ENCODE measurements at regions not wholly inside any gene's neighbourhood (a gene's known extent, or its start where the extent isn't known, plus 50 kb on each side); places are given as distances from the start of the nearest gene placed in this dataset.
A peak's percentile ranks its signal among the peaks of the same experiment; 100 is the strongest.

DNA sequence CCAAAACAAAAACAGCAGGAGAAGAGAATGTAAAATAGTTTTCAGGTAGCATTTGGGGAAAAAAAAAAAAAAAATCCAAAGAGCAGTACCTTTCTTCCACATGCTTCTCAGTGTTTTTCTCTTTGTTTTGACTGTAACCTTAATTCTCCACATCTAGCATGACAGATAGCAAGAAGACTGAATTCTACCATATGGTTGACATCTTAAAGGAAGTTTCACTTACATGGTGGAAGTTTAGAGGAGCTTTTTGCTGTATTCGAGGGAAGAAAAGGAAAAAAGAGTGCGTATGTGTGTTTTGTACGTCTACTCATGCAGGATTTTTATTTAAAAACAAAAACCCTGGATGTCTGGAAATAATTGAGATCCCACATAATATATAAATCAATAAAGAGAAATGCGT lies 604.8 kb downstream of the CCDC171 start:
- no peak for DNase-seq (ENCODE audit: low spot score)

DNA sequence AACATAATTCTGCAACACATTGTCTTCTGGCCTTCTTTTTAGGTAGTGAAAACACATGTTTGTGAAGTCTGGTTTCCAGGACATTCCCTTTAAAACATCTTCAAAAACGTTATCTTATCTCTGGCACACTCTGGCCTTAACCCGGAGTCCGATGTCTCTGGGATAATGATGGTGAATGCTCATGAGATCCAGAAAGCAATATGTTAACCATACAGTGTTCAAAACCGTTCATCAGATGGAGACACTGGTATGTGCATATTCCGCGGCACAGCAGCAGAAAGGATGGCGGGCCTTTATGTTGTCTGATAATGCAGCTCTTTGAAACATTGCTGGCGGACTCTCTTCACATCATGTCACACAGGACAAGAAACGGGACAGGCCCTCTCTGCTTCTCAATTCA lies 605.2 kb downstream of the CCDC171 start:
- DNase-seq (ENCODE audit: low spot score): no peak

DNA sequence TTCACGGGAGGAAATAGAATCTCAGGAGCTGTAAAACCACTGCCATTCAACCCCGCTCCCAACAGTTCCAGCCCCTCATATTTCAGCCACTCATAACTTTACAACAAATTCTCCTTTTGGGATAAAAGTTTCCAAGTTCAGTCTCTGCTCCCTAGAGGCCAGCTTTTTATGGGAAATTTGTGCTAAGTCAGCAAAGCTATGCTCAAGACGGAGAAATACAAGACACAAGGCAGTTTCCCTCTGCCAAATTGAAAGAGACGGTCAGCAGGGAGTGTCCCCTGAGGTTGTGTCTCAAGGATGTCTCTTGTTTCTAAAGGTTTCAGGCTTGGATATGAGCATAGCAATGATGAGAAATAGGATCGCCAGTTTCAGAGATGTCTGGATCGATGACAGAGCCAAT lies 608.6 kb downstream of the CCDC171 start:
- no peak for DNase-seq (ENCODE audit: low spot score)

DNA sequence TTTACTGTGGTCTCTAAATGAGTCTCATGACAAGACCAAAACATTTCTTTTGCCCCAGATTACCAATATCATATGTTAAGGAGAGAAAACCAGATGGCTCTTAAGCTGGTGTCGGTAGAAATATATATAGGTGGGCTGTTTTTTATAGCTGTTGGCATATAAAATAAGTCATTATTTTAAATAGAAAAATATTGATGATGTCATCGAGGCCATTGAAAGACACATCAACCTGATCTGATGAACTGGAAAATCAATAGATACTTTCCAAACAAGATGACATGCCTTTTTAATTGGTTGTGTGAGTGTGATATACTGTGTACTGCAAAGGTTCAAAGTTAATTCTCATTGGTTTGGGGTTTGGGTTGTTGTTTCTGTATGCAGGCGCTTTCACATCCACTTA lies 617.3 kb downstream of the CCDC171 start:
- no peak for DNase-seq (ENCODE audit: low spot score)

DNA sequence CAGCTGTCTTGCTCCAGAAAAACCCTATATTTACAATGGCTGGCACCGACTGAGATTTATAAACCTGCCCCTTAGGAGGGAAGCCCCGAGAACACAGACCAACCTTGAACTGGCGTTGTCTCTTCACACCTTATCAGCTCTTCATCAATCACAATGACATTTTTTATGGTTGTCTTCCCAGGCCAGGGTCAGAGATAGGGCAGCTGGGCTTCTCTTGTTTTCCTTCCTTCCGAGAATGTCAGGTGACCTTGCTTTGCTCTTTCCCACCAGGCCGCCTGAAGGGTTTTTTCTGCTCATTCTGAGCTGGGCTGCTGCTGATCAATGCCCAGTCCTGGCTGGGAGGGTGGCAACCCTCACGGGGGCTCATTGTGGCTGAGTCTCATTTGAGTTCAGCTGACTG lies 619.1 kb downstream of the CCDC171 start:
- no peak for DNase-seq (ENCODE audit: low spot score)

DNA sequence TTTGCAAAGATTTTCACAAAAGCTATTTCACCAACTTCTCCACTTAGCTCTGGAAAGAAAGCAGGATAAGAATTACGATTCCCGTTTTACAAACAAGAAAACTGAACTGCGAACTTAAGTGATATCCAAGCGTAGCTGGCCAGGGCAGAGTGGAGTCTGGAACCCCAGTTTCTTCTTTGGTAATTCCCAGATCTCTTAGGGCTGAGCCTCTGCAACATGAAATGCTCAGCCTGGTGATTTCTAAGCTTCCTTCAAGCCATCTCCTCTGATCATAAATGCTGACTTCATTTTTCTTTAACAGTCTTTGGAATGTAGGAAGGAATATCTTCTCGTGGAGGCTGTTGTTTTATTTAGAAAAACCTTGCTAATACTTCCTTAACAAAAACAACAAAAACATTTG lies 620.0 kb downstream of the CCDC171 start:
- no peak for DNase-seq (ENCODE audit: low spot score)

DNA sequence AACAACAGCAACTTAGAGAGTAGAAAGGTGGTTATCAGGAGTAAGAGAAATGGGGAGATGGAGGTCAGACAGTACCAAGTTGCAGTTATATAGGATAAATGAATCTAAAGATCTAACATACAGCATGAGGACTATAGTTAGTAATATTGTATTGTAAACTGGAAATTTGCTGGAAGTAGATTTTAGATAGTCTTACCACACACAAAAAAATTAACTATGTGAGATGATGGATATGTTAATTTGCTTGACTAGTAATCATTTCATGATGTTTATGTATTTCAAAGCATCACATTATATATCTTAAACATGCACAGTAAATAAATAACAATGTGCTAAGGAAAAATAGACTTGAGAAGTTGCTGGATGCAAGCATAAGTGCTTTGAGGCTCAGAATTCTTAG lies 622.1 kb downstream of the CCDC171 start:
- no peak for DNase-seq (ENCODE audit: low spot score)

DNA sequence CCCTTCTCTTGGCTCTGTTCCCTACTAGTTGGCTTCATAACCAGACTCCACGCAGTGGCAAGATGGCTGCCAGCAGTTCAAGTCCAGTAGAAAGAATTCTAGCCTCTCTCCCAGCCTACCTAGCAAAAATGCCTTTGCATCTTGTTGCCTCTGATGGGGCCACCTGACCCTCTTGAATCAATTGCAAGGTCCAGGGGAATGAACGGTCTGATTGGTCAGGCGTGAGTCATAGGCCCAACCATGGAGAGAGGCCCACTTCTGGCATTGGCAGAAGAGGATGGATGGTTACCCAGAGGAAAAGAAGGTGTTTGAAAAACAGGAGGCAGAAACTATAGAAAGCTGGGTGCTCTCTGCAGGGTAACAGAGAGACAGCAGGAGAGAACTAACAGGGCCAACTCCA lies 622.6 kb downstream of the CCDC171 start:
- no peak for DNase-seq (ENCODE audit: low spot score)

DNA sequence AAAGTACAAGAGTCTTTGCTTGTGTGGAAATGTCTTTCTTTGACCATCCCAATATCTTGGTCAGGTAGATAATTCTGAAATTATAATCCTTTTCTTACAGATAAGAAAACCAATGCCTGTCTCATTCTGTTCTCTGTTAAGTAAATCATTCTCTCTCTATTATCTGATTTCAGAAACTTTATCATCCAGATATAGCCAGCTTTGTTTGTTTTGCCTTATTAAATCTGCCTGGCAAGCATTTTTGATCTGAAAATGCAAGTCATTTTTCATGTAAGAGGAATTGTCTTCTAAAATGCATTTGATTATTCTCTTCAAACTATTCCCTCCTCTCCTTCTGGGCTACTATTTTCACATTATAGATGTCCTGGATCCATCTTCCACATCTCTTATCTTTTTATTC lies 625.5 kb downstream of the CCDC171 start:
- DNase-seq (ENCODE audit: low spot score): no peak

DNA sequence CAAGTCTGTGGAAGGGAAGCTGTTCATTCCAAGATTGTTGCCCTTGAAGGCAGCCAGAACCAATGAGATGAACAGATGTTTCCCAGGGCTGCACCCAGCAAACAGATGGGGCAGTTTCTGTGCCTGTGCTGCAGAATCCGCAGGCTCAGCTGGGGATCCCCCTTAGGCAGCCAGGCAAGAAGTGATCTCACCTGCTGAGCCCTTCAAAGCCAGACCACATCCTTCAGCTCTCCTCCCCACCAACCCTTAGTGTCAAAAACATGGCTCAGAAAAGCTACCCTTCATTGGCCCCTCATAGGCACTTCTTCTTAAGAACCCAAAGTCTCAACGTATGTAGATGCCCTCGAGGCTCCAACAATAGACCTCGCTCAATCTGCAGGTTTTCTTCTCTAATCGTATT lies 626.7 kb downstream of the CCDC171 start:
- DNase-seq (ENCODE audit: low spot score): no peak

DNA sequence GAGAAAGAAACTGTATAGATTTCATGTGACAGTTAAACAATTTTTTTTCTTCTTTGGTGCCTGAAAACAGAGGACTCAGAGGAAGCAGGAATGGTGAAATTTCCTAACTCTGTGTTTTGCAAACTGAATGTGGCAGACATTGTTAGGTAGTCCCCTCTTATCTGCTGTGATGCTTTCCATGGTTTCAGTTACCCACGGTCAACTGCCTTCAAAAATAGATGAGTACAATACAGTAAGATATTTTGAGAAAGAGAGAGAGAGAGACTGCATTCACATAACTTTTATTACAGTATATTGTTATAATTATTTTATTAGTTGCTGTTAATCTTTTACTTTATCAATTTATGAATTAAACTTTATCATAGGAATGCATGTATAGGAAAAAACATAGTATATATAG lies 627.2 kb downstream of the CCDC171 start:
- no peak for DNase-seq (ENCODE audit: low spot score)

DNA sequence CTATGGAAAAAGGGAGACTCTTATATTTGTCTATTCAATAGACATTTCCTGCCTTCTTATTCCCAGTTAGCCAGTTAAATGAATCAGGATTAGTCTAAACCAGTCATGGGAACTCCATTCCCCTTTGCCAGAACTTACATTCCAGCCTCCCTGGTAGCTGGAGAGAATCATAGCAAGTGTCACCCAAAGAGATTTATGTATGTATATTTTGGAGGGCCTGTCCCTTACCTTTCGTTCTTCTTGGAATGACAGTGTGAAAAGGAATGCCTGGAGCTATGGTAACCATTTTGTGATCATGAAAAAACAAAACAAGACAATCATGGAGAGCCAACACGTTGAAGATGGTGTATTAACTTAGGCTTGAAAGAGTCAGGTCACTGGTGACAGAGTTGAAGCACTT lies 627.7 kb downstream of the CCDC171 start:
- DNase-seq (ENCODE audit: low spot score): no peak

DNA sequence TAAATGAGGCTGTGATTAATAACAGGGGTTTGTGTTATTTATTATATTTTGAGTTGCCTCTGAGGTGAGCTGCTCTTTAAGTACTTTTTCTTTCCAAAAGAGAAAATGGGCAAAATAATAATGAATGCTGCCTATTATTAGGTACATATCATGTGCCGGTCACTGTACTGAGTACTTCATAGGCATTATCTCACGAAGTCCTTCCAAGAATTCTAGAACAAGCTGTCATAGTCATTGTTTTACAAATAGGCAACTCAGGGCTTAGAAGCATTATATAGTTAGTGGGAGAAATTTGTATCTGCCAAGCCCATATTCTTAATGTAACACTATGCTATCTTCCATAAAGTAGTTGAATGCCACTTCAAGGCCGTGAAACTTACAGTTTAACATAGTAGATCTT lies 628.7 kb downstream of the CCDC171 start:
- no peak for DNase-seq (ENCODE audit: low spot score)

DNA sequence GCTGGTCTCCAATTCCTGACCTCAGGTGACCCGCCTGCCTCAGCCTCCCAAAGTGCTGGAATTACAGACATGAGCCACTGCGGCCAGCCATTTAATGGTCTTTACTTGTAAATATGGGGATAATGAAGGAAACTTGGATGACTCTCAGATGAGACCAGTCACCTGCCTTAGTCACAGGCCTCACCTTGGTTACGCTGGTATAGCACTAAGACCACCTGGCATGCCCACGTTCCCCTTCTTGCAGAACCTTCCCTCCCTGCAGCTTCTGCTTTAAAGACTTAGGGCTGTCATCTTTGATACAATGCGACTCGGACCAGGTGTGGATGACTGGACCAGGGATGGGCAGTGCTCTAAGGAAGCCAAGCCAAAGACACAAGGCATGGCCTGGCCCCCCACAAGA lies 629.9 kb downstream of the CCDC171 start:
- no peak for DNase-seq (ENCODE audit: low spot score)

DNA sequence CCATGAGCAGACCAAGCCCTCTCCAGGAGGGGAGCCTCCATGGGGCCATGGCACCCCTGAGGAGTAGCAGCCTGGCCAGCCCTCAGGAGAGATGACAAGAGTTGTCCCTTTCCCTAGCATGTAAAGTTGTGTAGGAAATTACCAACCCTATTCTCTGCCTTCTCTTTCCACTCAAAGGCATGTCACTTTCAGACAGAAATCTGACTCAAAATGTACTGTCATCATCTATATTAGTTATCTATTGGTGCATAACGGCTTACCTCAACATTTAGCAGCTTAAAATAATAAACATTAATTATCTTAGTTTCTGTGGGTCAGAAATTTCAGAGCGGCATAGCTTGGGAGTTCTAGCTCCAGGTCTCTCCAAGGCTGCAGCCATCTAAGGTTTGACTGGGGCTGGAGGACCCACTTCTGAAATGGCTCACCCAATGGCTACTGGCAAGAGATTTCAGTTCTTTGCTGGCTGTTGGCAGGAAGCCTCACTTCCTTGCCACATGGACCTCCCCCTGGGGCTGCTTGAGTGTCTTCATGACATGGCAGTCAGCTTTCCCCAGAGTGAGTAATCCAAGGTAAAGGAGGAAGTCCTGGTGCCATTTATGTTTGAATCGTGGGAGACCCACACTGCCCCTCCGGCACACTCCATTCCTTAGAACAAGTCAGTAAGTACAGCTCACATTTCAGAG lies 632.3 kb downstream of the CCDC171 start:
- DNase-seq (ENCODE audit: low spot score): no peak

DNA sequence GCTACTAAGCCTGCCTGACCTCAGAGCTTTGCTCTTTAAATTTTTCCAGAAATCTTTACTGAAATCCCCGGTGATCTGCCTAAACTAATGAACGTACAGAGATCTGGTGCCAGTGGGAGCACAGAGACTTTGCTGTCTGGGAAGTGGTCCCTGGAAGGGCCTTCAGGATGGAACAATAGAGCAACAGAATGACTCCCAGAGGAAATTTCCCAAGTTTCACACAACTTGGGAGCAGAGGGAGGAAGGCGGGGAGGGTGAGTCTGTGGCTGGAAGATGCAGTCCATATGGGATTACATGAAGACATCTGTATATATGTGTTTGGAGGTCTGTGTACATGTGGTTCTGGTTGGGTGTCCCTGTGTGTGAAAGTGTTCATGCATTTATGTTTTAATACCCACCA lies 638.3 kb downstream of the CCDC171 start:
- DNase-seq (ENCODE audit: low spot score): no peak

DNA sequence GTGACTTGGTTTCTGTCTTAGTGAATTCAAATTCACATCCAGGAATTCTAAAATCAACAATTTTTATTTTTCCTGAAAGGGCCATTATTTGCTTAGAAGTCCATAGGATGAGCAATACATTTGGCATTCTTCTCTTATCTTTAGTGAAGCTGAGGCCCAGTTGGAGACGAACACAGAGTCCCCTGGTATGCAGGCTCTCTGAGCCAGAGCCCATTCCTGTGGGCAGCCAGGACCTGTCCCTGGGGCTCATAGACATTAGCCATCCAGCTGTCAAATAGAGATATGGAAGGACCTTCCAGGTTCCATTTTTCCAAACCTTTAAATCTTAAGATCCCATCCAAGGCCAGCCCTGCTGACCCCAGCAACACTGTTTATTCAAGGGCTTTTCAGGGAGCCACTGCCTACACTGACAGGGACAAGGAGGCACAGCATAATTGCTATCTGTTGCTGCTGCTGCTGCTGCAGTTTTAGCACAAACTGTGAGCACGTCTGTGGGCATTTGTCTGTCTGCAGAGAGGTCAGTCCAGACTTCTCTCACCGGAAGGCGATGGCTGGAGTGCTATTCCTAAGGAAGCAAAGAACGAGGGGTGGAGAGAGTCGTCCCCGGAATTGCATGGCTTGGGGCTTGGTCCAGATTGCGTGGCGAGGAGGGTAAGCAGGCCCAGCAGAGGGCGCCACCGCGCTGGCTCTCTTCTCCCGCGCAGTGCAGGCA lies 639.0 kb downstream of the CCDC171 start:
- peak; percentile 89 for DNase-seq (ENCODE audit: low spot score)

DNA sequence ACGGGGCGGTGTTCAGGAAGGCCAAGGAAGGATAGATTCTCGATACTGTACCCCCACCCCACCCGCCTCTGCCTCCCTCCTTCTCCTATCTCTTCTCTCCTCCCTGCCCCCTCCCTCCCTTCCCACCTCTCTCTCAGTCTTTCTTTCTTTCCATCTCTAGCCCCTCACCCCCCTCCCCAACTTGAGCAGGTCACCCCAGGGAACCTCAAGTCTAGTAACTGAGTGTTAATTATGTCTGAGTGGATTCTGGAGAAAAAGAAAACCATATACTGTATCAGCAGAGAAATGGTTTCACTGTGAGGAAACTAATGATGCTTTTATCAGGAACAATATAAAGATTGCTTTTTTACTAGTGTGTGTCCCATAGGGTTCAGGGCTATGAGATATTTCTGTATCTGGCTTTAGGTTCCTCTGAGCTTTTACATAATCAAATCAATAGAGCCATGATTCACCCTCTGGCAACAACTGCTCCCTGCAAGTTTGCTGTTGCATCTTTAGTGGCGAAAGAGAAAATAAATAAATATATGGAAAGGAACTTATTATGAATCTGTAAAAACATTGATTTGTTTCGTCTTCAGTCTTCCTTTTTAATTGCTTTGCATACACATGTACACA lies 639.7 kb downstream of the CCDC171 start:
- DNase-seq (ENCODE audit: low spot score): no peak

DNA sequence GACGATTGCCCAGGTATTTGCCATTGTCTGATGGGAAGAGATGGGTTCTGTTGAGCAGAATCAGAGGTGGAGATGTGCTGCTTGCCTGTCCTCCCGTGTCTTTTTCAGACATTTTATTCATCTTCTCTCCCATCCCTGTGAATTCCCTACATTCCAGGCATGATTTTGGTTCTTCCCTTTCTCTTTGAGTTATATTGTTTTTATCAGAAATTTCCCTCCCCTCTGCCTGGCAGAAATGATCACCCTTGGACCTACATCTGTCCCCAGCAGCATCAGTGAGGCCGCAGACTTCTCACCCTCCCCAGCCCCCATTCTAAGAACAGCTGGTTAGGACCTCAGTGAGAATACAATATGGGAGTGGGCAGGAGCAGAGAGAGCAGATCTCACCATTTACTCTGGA lies 640.2 kb downstream of the CCDC171 start:
- no peak for DNase-seq (ENCODE audit: low spot score)

DNA sequence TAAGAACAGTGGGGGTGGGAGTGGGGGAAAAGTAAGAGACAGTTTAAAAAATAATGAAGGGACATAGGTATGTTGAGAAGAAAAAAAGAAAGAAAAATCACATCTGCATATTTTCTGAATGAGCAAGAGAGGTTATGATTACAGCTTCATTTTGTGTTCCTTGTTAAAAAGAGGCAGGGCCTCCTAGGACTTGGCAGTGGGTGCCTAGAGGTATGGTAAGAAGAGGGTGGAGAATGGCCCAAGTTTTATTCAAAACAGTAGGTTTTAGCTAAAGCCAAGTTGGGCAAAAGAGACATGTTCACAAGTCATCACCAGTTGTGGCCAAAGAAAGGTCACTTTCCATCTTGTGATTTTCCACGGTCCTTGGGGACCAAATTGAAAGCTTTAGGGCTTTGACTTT lies 643.4 kb downstream of the CCDC171 start:
- no peak for DNase-seq (ENCODE audit: low spot score)

DNA sequence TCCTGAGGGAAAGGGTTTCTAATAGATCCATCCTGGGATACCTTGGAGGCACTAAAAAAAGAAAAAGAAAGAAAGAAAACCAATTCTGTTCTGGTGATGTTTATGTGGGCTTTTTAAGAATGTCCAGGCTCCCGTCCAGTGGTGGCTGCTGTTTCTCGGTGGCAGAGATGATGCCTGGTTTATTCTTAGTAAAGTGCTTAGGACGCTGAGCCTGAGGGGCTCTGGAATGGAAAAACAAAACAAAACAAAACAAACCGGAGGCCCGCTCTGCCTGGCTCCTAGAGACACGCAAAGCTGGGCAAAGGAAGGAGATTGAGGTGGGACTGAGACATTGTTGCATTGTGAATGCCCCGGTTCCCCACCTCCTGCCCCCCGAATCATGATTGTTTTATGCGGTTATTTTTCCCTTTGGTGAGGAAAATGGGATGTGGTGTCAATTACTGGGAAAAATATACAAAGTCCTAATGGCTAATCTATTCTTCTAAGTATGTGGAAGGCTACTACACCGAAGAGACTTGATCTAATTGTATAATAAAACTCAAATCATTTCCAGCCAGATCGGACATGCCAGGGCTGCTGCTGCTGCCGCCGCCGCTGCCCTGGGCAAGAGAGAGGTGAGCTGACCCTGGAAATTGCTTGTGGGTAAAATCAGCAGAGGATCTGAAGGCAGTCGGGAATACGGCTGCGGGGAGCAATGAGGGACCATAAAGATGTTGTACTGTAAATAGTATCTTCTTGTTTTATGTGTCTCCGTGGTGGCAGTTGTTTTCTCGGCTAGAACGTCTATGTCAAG lies 644.9 kb downstream of the CCDC171 start:
- no peak for DNase-seq (ENCODE audit: low spot score)

DNA sequence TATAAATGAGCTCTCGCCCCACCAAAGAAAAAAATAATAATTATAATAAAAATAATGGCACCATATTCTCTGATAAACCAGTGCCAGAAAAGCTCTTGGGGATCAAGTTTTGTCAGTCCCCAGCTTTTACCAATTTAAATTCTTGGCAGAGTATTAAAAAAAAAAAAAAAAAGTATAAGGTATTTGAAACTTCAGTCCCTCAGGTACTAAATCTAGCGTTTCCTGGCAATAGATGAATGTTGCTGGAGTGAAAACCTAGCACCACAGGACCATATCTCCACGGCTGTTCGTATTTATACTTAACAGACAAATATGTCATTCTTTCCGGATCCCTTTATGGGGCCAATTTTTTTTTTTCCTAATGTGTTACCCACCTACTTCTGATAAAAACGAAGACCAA lies 646.2 kb downstream of the CCDC171 start:
- DNase-seq (ENCODE audit: low spot score): no peak

DNA sequence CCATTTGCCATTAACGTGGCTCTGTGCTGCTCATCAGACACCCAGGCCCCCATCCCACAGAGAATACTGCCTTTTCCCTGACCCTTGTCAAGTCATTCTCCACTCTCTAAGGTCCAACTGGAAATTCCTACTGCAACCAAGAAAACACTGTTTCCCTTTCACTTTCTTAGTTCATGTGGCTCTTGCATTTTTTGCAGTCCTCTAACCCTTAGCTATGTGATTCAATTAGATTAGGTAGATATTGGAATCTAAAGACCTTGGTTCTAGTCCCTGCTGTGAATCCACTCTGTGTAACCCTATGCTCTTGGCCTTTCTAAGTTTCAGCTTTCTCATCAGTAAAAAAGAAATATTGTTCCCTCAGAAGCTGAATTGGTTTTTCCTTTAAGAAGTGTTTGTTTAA lies 649.4 kb downstream of the CCDC171 start:
- DNase-seq (ENCODE audit: low spot score): no peak
